HG03108 (cell line): ENCODE measurements at regions not wholly inside any gene's neighbourhood (a gene's known extent, or its start where the extent isn't known, plus 50 kb on each side); places are given as distances from the start of the nearest gene placed in this dataset.

ENCODE experiments used
- ATAC-seq: cut with Tn5 transposase; IDR thresholded peaks from one replicate; pipeline ENCODE4 v1.9.1; 2021; ENCODE audit warnings: moderate library complexity; ENCODE audit not compliant: unreplicated experiment

DNA sequence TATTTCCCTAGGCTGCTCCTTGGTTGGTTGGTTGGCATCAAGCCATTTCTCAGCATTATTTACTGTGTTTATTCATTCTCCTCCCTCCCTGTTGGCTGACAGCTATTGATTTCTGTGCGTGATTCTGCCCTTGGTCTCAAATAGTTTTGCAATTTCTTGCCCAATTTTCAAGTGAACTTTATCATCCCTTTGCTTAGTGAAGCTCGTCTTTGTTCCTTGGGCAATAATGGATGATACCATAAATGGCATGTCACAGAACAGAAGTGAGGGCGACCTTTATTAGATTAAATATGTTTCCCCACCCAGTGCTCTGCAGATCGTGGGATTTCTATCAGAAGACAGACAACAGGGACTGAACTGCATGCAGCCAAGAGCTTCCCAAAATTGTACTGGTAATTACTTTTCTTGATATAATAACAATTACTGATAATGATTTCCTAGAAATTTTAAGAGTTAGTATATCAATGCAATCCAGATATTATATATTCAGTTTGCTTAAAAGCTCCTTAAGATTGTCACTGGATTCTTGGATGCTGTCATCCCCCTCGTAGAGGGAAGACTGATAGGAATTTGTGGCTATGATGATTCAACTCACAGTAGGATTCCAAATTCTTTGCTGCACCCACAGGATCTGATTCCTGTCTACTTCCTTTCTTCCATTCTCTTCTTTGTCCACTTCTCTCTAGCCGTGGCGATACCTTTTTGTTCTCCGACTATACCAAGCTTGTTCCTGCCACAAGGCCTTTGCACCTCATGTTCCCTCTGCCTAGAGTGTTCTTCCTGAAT lies 122.1 kb upstream of the KAZN start:
- ATAC-seq: no peak

DNA sequence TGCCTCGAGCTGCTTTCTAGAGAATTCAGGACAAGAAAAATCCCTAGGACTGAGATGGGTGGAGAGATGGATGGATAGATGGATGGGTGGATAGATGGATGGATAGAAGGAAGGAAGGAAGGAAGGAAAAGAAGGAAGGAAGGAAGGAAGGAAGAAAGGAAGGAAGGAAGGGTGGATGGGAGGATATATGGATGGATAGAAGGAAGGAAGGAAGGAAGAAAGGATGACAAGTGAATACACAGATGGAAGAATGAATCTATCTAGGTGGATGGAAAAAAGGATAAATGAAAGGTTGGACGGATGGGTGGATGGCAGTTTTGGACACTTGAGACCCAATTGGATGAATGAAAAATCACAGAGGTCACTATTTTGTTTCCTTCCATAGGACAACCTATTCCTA lies 120.4 kb upstream of the KAZN start:
- no peak for ATAC-seq

DNA sequence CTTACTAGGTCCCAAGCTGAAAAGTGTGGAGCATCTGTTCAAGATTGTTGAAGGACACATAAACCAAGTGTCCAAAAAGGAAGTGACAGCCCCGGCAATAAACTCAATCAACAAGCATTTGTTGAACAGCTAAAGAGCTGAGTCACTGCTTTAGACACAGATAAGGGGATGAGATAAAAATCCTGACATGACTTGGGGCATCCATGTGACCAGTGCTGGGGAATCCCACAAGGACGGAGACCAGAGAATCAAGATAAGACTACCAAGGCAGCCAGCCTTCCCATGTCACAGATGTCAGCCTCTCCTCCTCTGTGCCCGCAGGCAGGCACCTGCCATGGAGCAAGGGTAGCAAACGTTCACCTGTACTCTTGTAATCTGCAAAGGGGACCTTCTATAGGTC lies 118.6 kb upstream of the KAZN start:
- no peak for ATAC-seq

- no peak for ATAC-seq
These were observed 115.6 kb upstream of the KAZN start for GRCh38 chr1:14482784-14483450.

- ATAC-seq: no peak
These were observed 113.2 kb upstream of the KAZN start for GRCh38 chr1:14485285-14485684.

- no peak for ATAC-seq
These were observed 111.9 kb upstream of the KAZN start for GRCh38 chr1:14486401-14487201.

GRCh38 chr1:14487671-14488070 lies 110.8 kb upstream of the KAZN start:
- no peak for ATAC-seq

- no peak for ATAC-seq
These were observed 103.6 kb upstream of the KAZN start for GRCh38 chr1:14494911-14495310.

DNA sequence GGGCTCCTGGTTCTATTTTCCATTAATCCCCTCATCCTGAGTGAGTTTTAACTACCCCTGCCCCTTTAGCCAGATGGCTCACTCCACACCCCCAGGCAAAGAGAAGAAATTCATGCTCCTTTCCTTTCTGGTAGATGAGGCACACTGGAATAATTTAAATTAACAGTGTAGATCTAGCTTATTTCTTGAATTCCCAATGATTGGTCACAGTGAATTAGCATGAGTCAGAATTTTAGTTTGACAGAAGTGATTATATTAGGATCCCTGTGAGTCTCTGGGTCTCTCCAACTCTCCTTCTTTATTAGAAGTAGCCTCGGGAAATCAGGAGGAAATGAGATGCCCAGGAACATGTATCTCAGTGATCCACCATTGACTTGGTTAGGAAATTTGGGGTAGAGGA lies 103.1 kb upstream of the KAZN start:
- no peak for ATAC-seq

- no peak for ATAC-seq
These were observed 102.5 kb upstream of the KAZN start for GRCh38 chr1:14495996-14496395.

GRCh38 chr1:14498839-14499238 lies 99.6 kb upstream of the KAZN start:
- no peak for ATAC-seq

GRCh38 chr1:14499312-14500040 lies 99.0 kb upstream of the KAZN start:
- ATAC-seq: no peak

- ATAC-seq: no peak
These were observed 98.4 kb upstream of the KAZN start for GRCh38 chr1:14500041-14500440.

GRCh38 chr1:14500912-14501311 lies 97.6 kb upstream of the KAZN start:
- no peak for ATAC-seq

- ATAC-seq: no peak
These were observed 94.0 kb upstream of the KAZN start for GRCh38 chr1:14504517-14504916.

- no peak for ATAC-seq
These were observed 91.8 kb upstream of the KAZN start for GRCh38 chr1:14506471-14507255.

DNA sequence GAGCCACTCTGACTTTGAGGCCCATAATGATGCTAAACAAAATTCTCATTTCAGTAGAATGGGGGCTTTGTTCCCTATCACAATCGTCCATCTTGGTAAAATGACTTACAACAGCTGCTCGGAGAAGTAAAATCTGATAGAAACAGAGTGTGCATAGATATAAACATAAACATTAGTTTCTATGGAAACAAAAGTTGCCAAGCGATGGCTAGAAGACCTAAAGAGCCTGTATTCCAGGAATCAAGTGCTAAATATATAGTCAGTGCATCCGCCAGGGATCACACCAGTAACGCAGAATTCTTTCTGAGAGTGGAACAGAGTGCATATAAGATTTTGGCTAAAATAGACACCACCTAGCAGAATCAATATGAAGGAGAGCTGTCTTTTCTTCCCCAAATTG lies 91.2 kb upstream of the KAZN start:
- no peak for ATAC-seq

GRCh38 chr1:14508613-14509012 lies 89.9 kb upstream of the KAZN start:
- no peak for ATAC-seq

- no peak for ATAC-seq
These were observed 87.3 kb upstream of the KAZN start for GRCh38 chr1:14511166-14511680.
